ENCODE measurements at regions not wholly inside any gene's neighbourhood (a gene's known extent, or its start where the extent isn't known, plus 50 kb on each side); places are given as distances from the start of the nearest gene placed in this dataset.

DNA sequence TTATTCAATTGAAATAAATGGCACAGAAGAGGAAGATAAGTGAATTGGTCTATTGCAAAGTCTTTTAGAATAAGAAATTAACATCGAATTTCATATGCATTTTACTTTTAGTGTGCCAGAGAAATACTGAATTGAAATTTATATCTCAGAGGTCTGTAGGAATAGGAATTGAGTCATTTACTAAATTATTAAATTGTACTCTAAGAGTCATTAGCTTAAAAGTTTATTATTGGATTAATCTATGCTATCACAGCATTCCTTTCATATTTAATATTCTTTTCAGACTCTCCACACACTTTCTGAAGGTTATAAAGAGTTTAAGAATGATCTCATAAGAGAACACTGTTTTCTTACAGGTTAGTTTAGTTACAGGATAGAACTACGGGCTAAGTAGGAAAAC lies 2711.5 kb downstream of the ARAP2 start:
- no peak overlapping the region for H3K27ac ChIP-seq
- no peak for TF ChIP-seq ZFX (IDR thresholded peaks at IDR 0.05; ENCODE audit: borderline replicate concordance)
- TF ChIP-seq, protein P1, sequence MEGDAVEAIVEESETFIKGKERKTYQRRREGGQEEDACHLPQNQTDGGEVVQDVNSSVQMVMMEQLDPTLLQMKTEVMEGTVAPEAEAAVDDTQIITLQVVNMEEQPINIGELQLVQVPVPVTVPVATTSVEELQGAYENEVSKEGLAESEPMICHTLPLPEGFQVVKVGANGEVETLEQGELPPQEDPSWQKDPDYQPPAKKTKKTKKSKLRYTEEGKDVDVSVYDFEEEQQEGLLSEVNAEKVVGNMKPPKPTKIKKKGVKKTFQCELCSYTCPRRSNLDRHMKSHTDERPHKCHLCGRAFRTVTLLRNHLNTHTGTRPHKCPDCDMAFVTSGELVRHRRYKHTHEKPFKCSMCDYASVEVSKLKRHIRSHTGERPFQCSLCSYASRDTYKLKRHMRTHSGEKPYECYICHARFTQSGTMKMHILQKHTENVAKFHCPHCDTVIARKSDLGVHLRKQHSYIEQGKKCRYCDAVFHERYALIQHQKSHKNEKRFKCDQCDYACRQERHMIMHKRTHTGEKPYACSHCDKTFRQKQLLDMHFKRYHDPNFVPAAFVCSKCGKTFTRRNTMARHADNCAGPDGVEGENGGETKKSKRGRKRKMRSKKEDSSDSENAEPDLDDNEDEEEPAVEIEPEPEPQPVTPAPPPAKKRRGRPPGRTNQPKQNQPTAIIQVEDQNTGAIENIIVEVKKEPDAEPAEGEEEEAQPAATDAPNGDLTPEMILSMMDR (IDR thresholded peaks at IDR 0.05), result no peak

DNA sequence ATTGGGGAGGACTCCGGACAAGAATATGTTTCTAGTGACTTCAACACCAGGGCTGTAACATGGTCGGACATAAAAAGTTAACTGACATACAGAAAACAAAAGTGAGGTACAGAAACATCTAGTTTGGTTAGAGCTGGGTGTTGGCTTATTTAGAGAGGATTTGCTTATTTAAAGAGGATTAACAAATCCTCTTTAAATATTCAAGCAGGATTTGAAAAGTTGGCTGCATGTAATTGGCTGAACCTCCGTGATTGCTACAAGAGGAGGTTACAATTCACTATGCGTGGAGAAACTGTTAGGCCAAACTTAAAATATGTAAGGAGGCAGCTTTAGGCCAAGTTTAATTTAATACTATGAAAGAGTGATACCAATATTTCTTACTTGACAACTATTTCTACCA lies 2707.4 kb downstream of the ARAP2 start:
- H3K27ac ChIP-seq, result no peak overlapping the region
- no peak for TF ChIP-seq ZFX (IDR thresholded peaks at IDR 0.05; ENCODE audit: borderline replicate concordance)
- TF ChIP-seq, protein P1 (IDR thresholded peaks at IDR 0.05), result no peak

DNA sequence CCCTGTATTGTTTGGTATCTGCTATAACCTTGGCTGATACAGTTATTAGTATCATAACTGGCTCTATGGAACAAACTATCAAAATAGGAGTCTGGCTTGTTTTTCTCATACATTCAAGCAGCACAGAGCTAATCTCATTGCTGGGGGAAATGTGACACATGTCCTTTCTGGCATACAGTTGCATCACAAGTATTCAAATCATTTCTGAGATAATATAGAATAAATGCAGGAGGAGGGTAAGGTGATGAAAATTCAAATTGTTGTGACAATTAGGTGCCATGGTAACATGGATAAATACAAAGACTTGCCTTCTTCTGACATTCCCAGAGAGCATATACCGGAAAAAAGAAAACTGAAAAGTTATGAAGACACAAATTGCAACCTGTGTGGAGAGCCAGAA lies 2706.8 kb downstream of the ARAP2 start:
- TF ChIP-seq, protein P1 (IDR thresholded peaks at IDR 0.05), result no peak
- no peak for TF ChIP-seq ZFX (IDR thresholded peaks at IDR 0.05; ENCODE audit: borderline replicate concordance)
- no peak overlapping the region for H3K27ac ChIP-seq

DNA sequence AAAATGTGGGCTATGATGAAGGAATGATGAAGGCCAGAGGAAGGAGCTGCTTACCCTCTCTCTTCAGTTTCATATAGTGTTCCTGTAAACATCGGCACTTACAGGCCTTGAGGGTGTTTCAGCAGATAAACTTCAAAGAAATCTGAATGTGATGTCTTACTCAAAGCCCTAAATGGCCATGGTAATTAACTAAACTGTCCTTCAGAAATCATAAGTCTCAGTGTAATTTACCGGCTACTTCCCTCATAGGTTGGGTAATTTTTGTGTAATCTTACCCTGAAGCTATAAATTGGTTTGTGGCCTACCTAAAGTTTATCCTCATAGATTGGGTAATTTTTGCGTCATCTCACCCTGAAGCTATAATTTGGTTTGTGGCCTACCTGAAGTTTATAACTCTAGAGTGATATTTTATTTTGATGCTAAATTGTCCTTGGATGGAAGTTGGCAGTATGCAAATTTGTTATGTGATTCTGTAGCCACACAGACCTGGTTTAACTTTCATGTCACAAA lies 2700.3 kb downstream of the ARAP2 start:
- no peak overlapping the region for H3K27ac ChIP-seq
- TF ChIP-seq ZFX (IDR thresholded peaks at IDR 0.05; ENCODE audit: borderline replicate concordance), result no peak
- TF ChIP-seq, protein P1 (IDR thresholded peaks at IDR 0.05), result no peak

DNA sequence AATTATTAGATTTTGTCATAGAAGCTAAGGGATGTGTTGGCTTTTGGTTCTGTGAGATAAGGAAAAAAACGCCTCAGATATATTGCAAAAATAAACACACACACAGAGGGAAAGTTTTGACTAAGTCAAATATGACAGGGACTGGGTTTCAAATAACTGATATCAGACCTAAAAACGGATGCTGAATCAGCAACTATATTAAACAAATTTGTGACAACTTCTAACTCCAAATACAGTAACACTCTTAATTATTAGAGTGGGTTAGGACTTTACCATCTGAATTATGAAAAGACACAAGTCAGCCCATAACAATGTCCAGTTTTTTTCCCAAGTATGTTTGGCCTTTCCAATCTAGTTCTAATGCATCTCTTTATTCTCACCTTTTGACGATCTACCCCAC lies 2693.1 kb downstream of the ARAP2 start:
- no peak for TF ChIP-seq ZFX (IDR thresholded peaks at IDR 0.05; ENCODE audit: borderline replicate concordance)
- TF ChIP-seq, protein P1 (IDR thresholded peaks at IDR 0.05), result no peak
- no peak overlapping the region for H3K27ac ChIP-seq

DNA sequence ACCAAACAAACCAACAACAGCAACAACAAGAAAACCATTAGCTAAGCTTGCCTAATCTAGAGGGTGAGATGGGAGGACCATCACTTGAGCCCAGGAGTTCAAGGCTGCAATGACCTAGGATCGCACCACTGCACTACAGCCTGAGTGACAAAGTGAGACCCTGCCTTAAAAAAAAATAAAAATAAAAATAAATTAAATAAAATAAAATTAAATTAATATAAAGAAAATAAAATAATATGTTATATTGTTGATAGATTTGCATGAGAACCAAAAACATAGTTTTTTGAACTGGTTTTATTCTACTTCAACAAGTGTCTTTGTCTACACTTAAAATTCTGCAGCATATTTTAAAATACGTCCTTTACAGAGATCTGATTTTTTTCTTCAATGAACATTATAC lies 2683.1 kb downstream of the ARAP2 start:
- TF ChIP-seq, protein P1 (IDR thresholded peaks at IDR 0.05), result no peak
- TF ChIP-seq ZFX (IDR thresholded peaks at IDR 0.05; ENCODE audit: borderline replicate concordance), result no peak
- H3K27ac ChIP-seq, result no peak overlapping the region

DNA sequence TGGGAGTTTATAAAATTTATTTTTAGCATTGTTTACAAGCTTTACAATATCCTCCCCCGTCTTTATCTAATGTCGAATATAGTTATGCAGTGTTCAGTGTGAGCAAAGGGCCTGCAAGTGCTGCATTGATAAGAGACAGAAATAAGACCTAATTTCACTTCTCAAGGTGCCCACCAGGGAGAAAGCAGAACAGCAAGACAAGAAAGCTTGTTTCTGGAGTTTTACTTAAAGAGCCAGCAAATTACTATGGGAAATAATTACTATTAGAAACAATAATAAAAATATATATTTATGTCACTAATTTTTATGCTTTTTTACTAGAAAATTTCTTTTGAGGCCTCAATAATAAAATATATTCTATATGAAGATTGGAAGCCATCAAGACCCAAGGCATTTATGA lies 2677.7 kb downstream of the ARAP2 start:
- TF ChIP-seq ZFX (IDR thresholded peaks at IDR 0.05; ENCODE audit: borderline replicate concordance), result no peak
- TF ChIP-seq, protein P1 (IDR thresholded peaks at IDR 0.05), result no peak
- no peak overlapping the region for H3K27ac ChIP-seq

Measured in 22Rv1 (cell line).